ENCODE measurements at regions not wholly inside any gene's neighbourhood (a gene's known extent, or its start where the extent isn't known, plus 50 kb on each side); places are given as distances from the start of the nearest gene placed in this dataset.

GRCh38 chrX:124476562-124476961 is 130.2 kb downstream of the SH2D1A start:
- WGBS (ENCODE audit: insufficient coverage, low coverage, missing lambda C conversion rate), result 9% methylated on average over 1 of the region's 2 CpGs
- no TSS peak for BruUV-seq (replicated peaks)
- no peak overlapping the region for H3K9ac ChIP-seq (ENCODE audit: insufficient read depth in 1 of 2, low read depth in 2 of 2, low read length in 2 of 2)
- no peak overlapping the region for H3K4me2 ChIP-seq (ENCODE audit: insufficient read depth, low read length)
- H3K36me3 ChIP-seq (ENCODE audit: control insufficient read depth, insufficient read depth, low read length), result no peaks in the 10 kb centered on the region
- DNase-seq (ENCODE audit: extremely low read depth in 1 of 4, low spot score in 3 of 4) (no peak), ATAC-seq (no peak), FAIRE-seq (no peak)
- no peaks in the 10 kb centered on the region for H4K20me1 ChIP-seq (replicated peaks; ENCODE audit: control insufficient read depth, insufficient read depth, low read length)
- H3K27me3 ChIP-seq (ENCODE audit: control insufficient read depth in 2 of 2, insufficient read depth in 2 of 2, low read length in 2 of 2), result no peaks in the 10 kb centered on the region
- H3K27ac ChIP-seq (ENCODE audit: extremely low read depth, low read depth, low read length), result no peak overlapping the region
- no peaks in the 10 kb centered on the region for H3K9me1 ChIP-seq (ENCODE audit: control insufficient read depth, insufficient read depth, low read length)
- H3K79me2 ChIP-seq (ENCODE audit: control insufficient read depth, insufficient read depth, low read length), result no peaks in the 10 kb centered on the region
- H3K9me3 ChIP-seq (replicated peaks; ENCODE audit: control insufficient read depth, insufficient read depth, low read depth, low read length), result no peaks in the 10 kb centered on the region
- TF ChIP-seq ZNF695 (CRISPR knock-in tag; IDR thresholded peaks at IDR 0.05) (no peak), IFI16 (CRISPR knock-in tag; IDR thresholded peaks at IDR 0.05) (no peak), HMBOX1 (IDR thresholded peaks at IDR 0.05) (no peak), LARP7 (IDR thresholded peaks at IDR 0.05) (no peak), ZBTB8A (IDR thresholded peaks at IDR 0.05; ENCODE audit: partially characterized antibody) (no peak), TEAD4 (IDR thresholded peaks at IDR 0.05; ENCODE audit: low read length) (no peak), TEAD4 (CRISPR knock-in tag; IDR thresholded peaks at IDR 0.05; ENCODE audit: borderline replicate concordance) (no peak), PHF20 (IDR thresholded peaks at IDR 0.05; ENCODE audit: partially characterized antibody) (no peak), HEY1 (CRISPR knock-in tag; IDR thresholded peaks at IDR 0.05; ENCODE audit: borderline replicate concordance) (no peak), HNRNPUL1 (IDR thresholded peaks at IDR 0.05; ENCODE audit: low read length) (no peak), ZNF445 (CRISPR knock-in tag; IDR thresholded peaks at IDR 0.05; ENCODE audit: low read depth) (no peak), PML (IDR thresholded peaks at IDR 0.05; ENCODE audit: low read length) (no peak), STAT5A (IDR thresholded peaks at IDR 0.05; ENCODE audit: borderline replicate concordance, low read length) (no peak), ZEB2 (IDR thresholded peaks at IDR 0.05) (no peak), KAT2B (IDR thresholded peaks at IDR 0.05; ENCODE audit: low read depth, low read length) (no peak), ZNF644 (tag; IDR thresholded peaks at IDR 0.05; ENCODE audit: low read depth) (no peak), ZNF347 (CRISPR knock-in tag; IDR thresholded peaks at IDR 0.05; ENCODE audit: low read depth) (no peak), FUS (optimal IDR thresholded peaks at IDR 0.05; ENCODE audit: low read depth, low read length) (no peak), PHB (CRISPR knock-in tag; IDR thresholded peaks at IDR 0.05) (no peak), ZNF431 (CRISPR knock-in tag; IDR thresholded peaks at IDR 0.05) (no peak)
- in situ Hi-C loops (cut with MboI) (no loop called here), intact Hi-C loops (cut with micrococcal nuclease) (no loop called here)
- H3K4me1 ChIP-seq (replicated peaks in 1 of 2; ENCODE audit: control insufficient read depth in 2 of 2, insufficient read depth in 2 of 2, low read length in 2 of 2), result no peaks in the 10 kb centered on the region
- CTCF ChIA-PET (ENCODE audit: low intra/inter-chr PET ratio), result no interaction called here
- H2AFZ ChIP-seq (ENCODE audit: low read depth, low read length), result no peak overlapping the region
- H3K4me3 ChIP-seq, result no peak overlapping the region
- POLR2A ChIA-PET, result no interaction called here

All from K562 (cell line).